GM23248 (cell line): ENCODE measurements at regions not wholly inside any gene's neighbourhood (a gene's known extent, or its start where the extent isn't known, plus 50 kb on each side); places are given as distances from the start of the nearest gene placed in this dataset.

Experiments used
- DNase-seq: peaks from one replicate; pipeline ENCODE4 v3.0.0-alpha.2; 2015
- H2AFZ ChIP-seq: fragments of 200-600 bp; sonication (generic); 2 replicates; pipeline ENCODE4 v1.6.1; 2016; ENCODE audit warnings: antibody characterized with exemption
- H3F3A ChIP-seq: fragments of 200-600 bp; sonication (generic); 2 replicates; pipeline ENCODE4 v1.6.1; 2016; ENCODE audit warnings: mild to moderate bottlenecking, antibody characterized with exemption, mixed run types; ENCODE audit not compliant: insufficient read depth
- H3K27ac ChIP-seq: fragments of 200-600 bp; sonication (generic); 2 replicates; pipeline ENCODE4 v1.5.1; 2016; ENCODE audit warnings: mild to moderate bottlenecking
- H3K27me3 ChIP-seq: fragments of 200-600 bp; sonication (generic); replicated peaks from 2 replicates; pipeline ENCODE4 v1.6.1; 2016; ENCODE audit warnings: mild to moderate bottlenecking; ENCODE audit not compliant: insufficient read depth
- H3K36me3 ChIP-seq: fragments of 200-600 bp; sonication (generic); 2 replicates; pipeline ENCODE4 v1.6.1; 2016; ENCODE audit warnings: low read depth, mild to moderate bottlenecking
- H3K4me1 ChIP-seq: fragments of 200-600 bp; sonication (generic); 2 replicates; pipeline ENCODE4 v1.6.1; 2016; ENCODE audit warnings: mild to moderate bottlenecking; ENCODE audit not compliant: insufficient read depth
- H3K4me2 ChIP-seq: fragments of 200-600 bp; sonication (generic); one replicate; pipeline ENCODE4 v1.6.1; 2016; ENCODE audit warnings: mild to moderate bottlenecking; ENCODE audit not compliant: unreplicated experiment
- H3K4me3 ChIP-seq: fragments of 200-600 bp; sonication (generic); 2 replicates; pipeline ENCODE4 v1.5.1; 2016; ENCODE audit warnings: mild to moderate bottlenecking
- H3K79me2 ChIP-seq: fragments of 200-600 bp; sonication (generic); 2 replicates; pipeline ENCODE4 v1.6.1; 2016; ENCODE audit warnings: mild to moderate bottlenecking; ENCODE audit not compliant: insufficient read depth
- H3K9ac ChIP-seq: fragments of 200-600 bp; sonication (generic); 2 replicates; pipeline ENCODE4 v1.6.1; 2016; ENCODE audit warnings: mild to moderate bottlenecking
- H3K9me2 ChIP-seq: fragments of 200-600 bp; sonication (generic); 2 replicates; pipeline ENCODE4 v1.6.1; 2016; ENCODE audit warnings: mixed run types, mild to moderate bottlenecking, moderate library complexity; ENCODE audit not compliant: insufficient read depth
- H3K9me3 ChIP-seq: fragments of 200-600 bp; sonication (generic); one replicate; pipeline ENCODE4 v1.6.1; 2017; ENCODE audit warnings: low read depth
- H4K20me1 ChIP-seq: fragments of 200-600 bp; sonication (generic); 2 replicates; pipeline ENCODE4 v1.6.0; 2016; ENCODE audit not compliant: insufficient read depth
- EZH2 ChIP-seq: fragments of 200-600 bp; sonication (generic); IDR thresholded peaks from 2 replicates; pipeline ENCODE4 v1.6.1; 2018; ENCODE audit warnings: antibody characterized with exemption, mild to moderate bottlenecking; ENCODE audit not compliant: insufficient read depth, poor library complexity, severe bottlenecking
- EZH2phosphoT487 ChIP-seq: fragments of 200-600 bp; sonication (generic); IDR thresholded peaks from 2 replicates; pipeline ENCODE4 v1.6.1; 2018; ENCODE audit warnings: antibody characterized with exemption, moderate library complexity, mild to moderate bottlenecking, low read depth; ENCODE audit not compliant: insufficient read depth
- WGBS, 2 experiments: methylation state at CpG; one replicate each; pipeline ENCODE4 v1.1.6; 2015 to 2017; ENCODE audit warnings: low lambda C conversion rate in 2 of 2, low coverage in 1 of 2; ENCODE audit errors: missing lambda C conversion rate in 2 of 2; 5-methylcytosine and 5-hydroxymethylcytosine counted together
- in situ Hi-C: fragments of 300-500 bp; cut with MboI; formaldehyde crosslinking; loops from 2 replicates; pipeline ENCODE4 v1.15.0; 2020

- Histone ChIP-seq H3K4me1 (no peaks in the 10 kb centered on the region), H3K27ac (no peak overlapping the region), H3K9ac (no peak overlapping the region), H3K79me2 (no peaks in the 10 kb centered on the region), H2AFZ (no peak overlapping the region), H3K9me2 (no peaks in the 10 kb centered on the region), H3K4me2 (no peak overlapping the region), H3K36me3 (no peaks in the 10 kb centered on the region), H4K20me1 (no peaks in the 10 kb centered on the region), H3K4me3 (no peak overlapping the region), H3K27me3 (peaks cover 14% of the 10 kb centered on the region), H3F3A (no peaks in the 10 kb centered on the region), H3K9me3 (no peaks in the 10 kb centered on the region)
- no peak for DNase-seq
- WGBS, 2 experiments: 64 to 66% methylated on average over 6 of the region's 6 CpGs
- no peak for TF ChIP-seq EZH2phosphoT487
- TF ChIP-seq EZH2: no peak
- in situ Hi-C loops: no loop called here
Measured at GRCh38 chr3:194244167-194244566, 107.0 kb downstream of the CPN2 start.

- no peaks in the 10 kb centered on the region for H3K9me3 ChIP-seq
- no peak overlapping the region for H3K4me2 ChIP-seq
- H3K27me3 ChIP-seq: peaks cover 8% of the 10 kb centered on the region
- no peaks in the 10 kb centered on the region for H3K9me2 ChIP-seq
- no peak overlapping the region for H3K27ac ChIP-seq
- H4K20me1 ChIP-seq: no peaks in the 10 kb centered on the region
- TF ChIP-seq EZH2 (no peak), EZH2phosphoT487 (no peak)
- H3K4me3 ChIP-seq: no peak overlapping the region
- H2AFZ ChIP-seq: no peak overlapping the region
- H3K36me3 ChIP-seq: no peaks in the 10 kb centered on the region
- in situ Hi-C loops: no loop called here
- no peaks in the 10 kb centered on the region for H3K79me2 ChIP-seq
- 97 to 98% methylated on average over 2 of the region's 2 CpGs for WGBS, 2 experiments
- no peaks in the 10 kb centered on the region for H3K4me1 ChIP-seq
- H3F3A ChIP-seq: no peaks in the 10 kb centered on the region
- no peak for DNase-seq
- H3K9ac ChIP-seq: no peak overlapping the region
Measured at GRCh38 chr3:194245474-194245873, 105.7 kb downstream of the CPN2 start.

GRCh38 chr3:194245975-194246561 is 105.1 kb downstream of the CPN2 start:
- no peaks in the 10 kb centered on the region for H3K9me2 ChIP-seq
- TF ChIP-seq EZH2phosphoT487: no peak
- no peak for TF ChIP-seq EZH2
- no peak for DNase-seq
- H3K9me3 ChIP-seq: no peaks in the 10 kb centered on the region
- H3K36me3 ChIP-seq: no peaks in the 10 kb centered on the region
- H3K4me3 ChIP-seq: no peak overlapping the region
- H2AFZ ChIP-seq: no peak overlapping the region
- 75 to 87% methylated on average over 4 of the region's 4 CpGs for WGBS, 2 experiments
- no peak overlapping the region for H3K27ac ChIP-seq
- peaks cover 6% of the 10 kb centered on the region for H3K27me3 ChIP-seq
- H3K9ac ChIP-seq: no peak overlapping the region
- no peaks in the 10 kb centered on the region for H3K79me2 ChIP-seq
- H3K4me1 ChIP-seq: no peaks in the 10 kb centered on the region
- no peaks in the 10 kb centered on the region for H4K20me1 ChIP-seq
- in situ Hi-C loops: no loop called here
- no peak overlapping the region for H3K4me2 ChIP-seq
- H3F3A ChIP-seq: no peaks in the 10 kb centered on the region

GRCh38 chr3:194246709-194247349 is 104.3 kb downstream of the CPN2 start:
- no peaks in the 10 kb centered on the region for H3K9me2 ChIP-seq
- no peak overlapping the region for H3K27ac ChIP-seq
- no peaks in the 10 kb centered on the region for H4K20me1 ChIP-seq
- H3K9ac ChIP-seq: no peak overlapping the region
- DNase-seq: no peak
- H3K79me2 ChIP-seq: no peaks in the 10 kb centered on the region
- no peak overlapping the region for H2AFZ ChIP-seq
- no peak overlapping the region for H3K4me3 ChIP-seq
- H3K4me2 ChIP-seq: no peak overlapping the region
- in situ Hi-C loops: no loop called here
- WGBS, 2 experiments: 57 to 59% methylated on average over 7 of the region's 7 CpGs
- no peaks in the 10 kb centered on the region for H3K9me3 ChIP-seq
- no peaks in the 10 kb centered on the region for H3F3A ChIP-seq
- no peaks in the 10 kb centered on the region for H3K4me1 ChIP-seq
- peaks cover 9% of the 10 kb centered on the region for H3K27me3 ChIP-seq
- no peaks in the 10 kb centered on the region for H3K36me3 ChIP-seq
- TF ChIP-seq EZH2phosphoT487 (no peak), EZH2 (no peak)
